GM19467 (cell line): ENCODE measurements at regions not wholly inside any gene's neighbourhood (a gene's known extent, or its start where the extent isn't known, plus 50 kb on each side); places are given as distances from the start of the nearest gene placed in this dataset.

ENCODE experiments used
- ATAC-seq: cut with Tn5 transposase; IDR thresholded peaks from one replicate; pipeline ENCODE4 v1.9.1; 2021; ENCODE audit warnings: mild to moderate bottlenecking, moderate library complexity; ENCODE audit not compliant: unreplicated experiment

- no peak for ATAC-seq
Measured at GRCh38 chr4:180491210-180491609, 1752.0 kb upstream of the TENM3 start.

DNA sequence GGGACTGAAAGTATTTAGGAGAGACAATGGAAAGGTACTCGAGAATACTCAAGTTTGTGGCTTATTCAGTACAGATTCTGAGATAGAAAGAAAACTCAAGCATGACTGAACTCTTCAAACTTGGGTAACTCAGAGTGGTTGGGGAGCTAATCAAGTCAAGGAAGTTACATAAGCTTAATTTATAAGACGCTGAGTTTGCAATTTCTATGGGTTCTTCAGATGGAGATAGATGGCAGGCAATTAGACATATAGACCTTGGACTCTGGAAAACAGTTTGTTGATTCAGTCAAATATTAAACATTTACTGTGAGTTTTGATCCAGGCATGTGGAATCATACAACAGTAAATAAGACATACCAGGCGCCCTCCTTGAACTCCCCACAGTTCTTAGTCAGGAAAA is 1749.9 kb upstream of the TENM3 start:
- no peak for ATAC-seq

- no peak for ATAC-seq
Measured at GRCh38 chr4:180500154-180500553, 1743.0 kb upstream of the TENM3 start.

GRCh38 chr4:180512801-180513475 is 1730.3 kb upstream of the TENM3 start:
- no peak for ATAC-seq

DNA sequence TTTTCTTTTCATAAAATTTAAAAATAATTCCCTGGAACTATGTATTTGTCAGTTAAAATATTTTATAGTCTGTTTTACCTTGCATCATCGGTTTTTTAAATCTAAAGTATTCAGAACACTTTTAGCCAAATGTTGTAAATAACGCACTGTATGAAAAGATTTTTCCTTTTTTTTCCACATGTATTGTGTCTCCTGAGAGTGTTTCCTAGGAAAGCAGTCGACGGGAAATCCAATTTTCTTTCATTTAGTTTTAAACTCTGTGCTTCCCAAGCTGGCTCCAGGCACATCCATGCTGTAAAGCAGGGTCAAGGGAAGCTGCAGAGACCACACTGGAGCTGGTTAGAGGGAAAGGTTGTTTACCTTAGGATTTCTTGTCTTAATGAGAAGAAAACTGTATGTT is 1724.3 kb upstream of the TENM3 start:
- ATAC-seq, result no peak

GRCh38 chr4:180521181-180521580 is 1722.0 kb upstream of the TENM3 start:
- ATAC-seq, result no peak

DNA sequence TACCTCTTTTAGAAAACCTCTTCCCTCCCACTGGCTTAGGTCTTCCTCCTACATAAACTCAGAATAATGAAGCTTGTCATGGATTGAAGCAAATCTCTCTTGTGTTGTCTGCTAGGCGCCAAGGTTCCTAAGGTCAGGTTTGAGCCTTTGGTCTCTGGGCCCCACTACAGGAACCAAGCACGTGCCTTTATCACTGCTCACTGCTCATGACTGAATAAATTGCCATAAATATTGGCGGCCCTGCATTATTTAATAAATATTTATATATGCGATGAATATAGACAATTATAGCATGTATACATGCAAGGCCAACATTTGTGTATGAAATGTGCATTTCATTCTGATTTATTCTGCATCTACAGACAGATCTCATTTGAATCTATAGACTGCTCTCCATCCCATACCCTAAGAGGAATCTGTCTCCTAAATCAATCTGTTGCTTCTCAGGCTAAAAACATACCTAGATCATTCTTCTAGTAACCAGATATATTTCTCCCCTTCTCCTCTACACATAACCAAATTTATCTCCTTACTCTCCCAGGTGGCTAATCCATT is 1717.6 kb upstream of the TENM3 start:
- no peak for ATAC-seq

- no peak for ATAC-seq
Measured at GRCh38 chr4:180528003-180528402, 1715.2 kb upstream of the TENM3 start.

DNA sequence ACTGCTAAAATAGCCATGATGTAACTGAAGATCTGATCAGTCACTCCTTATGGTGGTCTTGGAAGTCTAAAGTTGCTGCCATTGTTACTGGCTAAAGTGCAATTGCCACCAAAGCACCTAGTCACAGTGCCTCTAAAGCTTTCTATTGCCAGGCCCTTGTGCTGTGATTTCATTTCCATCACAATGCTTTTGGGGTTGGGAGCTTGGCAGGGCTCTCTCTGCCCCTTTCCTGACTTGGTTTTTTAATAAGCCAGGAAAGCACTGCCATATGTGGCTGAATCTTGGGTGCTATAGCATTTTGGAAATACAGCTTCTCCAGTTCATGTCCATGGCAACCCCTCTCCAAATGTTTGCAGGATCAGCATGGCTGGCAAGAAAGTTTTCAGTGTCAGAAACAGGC is 1712.4 kb upstream of the TENM3 start:
- no peak for ATAC-seq

- no peak for ATAC-seq
Measured at GRCh38 chr4:180532691-180533090, 1710.5 kb upstream of the TENM3 start.

GRCh38 chr4:180538384-180539057 is 1704.7 kb upstream of the TENM3 start:
- no peak for ATAC-seq

DNA sequence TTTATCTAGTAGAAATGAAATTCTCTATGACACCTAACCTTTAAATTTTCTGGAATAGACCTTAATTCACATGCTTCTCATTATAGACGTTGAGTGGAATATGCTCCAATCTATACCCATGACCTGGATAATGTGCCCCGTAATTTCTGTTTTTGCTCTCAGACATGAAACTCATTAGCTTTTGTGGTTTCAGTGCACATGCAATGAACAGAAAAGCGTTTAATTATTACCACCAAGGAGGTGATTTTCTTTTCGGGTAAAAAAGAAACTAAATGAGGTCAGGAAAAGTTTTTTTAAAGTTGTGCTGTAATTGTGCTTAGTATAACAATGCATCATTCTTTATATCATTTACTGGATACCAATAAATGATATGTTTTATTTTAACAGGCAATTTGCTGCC is 1703.9 kb upstream of the TENM3 start:
- no peak for ATAC-seq

DNA sequence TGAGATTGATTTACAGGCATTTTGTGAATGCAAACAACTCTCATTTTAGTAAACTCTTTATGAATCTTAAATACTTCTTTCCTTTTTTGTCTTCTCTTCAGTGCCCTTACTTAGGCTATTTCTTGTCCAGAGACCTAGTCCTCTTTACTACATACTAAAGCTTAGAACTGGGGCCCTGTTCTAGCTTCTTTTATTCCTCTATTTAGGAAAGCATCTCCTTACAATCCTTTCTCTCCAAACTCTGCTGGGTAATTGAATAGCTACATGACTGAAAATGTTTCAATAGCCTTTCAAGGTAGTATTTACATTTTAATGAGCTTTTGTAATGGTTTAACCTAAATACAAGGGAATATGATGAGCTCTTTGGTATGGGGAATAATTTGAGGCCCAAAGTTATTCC is 1701.5 kb upstream of the TENM3 start:
- no peak for ATAC-seq

DNA sequence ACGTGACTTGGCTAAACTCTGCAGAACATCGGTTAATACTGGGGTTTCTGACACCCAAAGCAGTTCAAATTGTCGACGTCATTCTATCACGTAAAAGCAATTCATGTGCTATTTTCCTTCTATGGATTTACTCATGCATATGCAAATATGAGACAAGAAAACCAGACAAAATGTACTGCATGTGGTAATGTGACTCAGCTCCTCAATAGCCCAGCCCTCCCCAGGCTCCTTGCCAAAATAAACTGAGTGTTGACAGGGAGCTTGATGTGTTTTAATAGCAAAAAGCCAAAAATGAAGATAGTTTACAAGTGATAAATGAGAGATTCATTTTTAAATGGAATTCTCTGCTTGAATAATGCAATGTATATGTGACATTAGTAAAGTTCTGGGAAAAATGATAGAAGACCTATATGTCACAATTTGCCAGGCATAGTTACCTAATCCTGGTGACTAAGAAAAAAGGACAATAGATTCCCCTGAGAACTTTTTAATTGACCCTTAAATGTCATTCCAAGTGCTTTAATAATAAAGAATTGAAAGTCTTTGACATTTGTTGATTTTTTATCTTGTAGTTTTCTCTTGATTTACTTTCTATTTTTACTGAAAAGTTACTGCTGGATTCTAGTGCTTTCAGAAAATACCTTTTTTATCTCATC is 1700.6 kb upstream of the TENM3 start:
- no peak for ATAC-seq

DNA sequence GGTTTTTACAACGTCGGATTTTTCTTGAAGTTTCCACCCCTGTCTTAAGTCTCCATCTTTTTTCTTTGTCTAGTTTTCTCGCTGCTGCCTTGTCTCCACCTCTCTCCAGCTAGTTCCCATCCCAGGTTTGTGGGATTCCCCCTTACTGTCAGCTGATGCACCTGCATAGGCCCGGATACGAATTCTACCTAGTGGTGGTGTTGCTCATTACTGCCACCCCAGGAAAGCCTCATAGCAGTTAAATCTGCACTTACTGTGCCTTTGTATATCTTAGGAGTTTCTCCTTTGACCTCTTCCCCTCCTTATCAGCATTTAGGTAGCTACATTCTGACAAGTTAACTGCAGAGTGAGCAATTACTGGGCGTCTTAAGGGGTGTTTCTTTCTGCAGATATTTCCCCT is 1693.1 kb upstream of the TENM3 start:
- ATAC-seq, result no peak

DNA sequence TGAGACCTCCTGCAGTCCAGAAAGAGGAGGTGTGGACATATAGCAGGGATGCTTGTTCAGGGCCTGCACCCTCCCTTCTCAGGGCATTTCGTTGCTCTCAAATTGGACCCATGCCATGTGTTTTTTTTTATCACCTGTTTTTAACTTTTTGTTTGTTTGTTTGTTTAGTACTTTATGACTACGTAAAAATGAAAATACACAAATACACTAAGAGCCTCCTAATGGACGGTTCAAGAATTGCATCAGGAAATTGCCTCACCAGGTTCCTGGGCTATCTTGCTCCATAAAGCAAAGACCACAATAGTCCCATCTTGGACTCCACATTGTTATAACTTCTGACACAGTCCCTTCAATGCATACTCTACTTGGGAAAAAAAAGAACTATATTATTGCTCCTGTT is 1685.9 kb upstream of the TENM3 start:
- no peak for ATAC-seq

- no peak for ATAC-seq
Measured at GRCh38 chr4:180557950-180558349, 1685.3 kb upstream of the TENM3 start.

- no peak for ATAC-seq
Measured at GRCh38 chr4:180558427-180558826, 1684.8 kb upstream of the TENM3 start.

- no peak for ATAC-seq
Measured at GRCh38 chr4:180560896-180561295, 1682.3 kb upstream of the TENM3 start.

GRCh38 chr4:180564026-180564425 is 1679.2 kb upstream of the TENM3 start:
- no peak for ATAC-seq

DNA sequence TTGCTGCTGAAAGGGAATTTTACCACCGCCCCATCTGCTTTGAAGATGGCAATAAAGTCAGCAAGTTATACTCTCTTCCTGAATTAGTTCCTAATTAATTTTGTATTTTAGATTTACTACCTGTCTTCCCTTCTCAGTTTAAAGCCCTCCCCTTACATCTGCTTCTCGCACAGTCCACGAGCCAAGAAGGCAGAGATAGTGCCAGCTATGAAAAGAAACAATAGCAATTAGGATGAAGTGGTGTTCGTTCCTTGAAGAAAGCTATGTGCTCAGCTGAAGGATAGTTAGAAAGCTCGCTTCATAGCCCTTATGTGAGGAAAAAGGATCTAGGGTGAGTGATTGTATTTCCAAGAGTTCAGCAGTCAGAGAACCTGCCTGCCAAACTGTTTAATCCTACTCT is 1678.8 kb upstream of the TENM3 start:
- no peak for ATAC-seq

DNA sequence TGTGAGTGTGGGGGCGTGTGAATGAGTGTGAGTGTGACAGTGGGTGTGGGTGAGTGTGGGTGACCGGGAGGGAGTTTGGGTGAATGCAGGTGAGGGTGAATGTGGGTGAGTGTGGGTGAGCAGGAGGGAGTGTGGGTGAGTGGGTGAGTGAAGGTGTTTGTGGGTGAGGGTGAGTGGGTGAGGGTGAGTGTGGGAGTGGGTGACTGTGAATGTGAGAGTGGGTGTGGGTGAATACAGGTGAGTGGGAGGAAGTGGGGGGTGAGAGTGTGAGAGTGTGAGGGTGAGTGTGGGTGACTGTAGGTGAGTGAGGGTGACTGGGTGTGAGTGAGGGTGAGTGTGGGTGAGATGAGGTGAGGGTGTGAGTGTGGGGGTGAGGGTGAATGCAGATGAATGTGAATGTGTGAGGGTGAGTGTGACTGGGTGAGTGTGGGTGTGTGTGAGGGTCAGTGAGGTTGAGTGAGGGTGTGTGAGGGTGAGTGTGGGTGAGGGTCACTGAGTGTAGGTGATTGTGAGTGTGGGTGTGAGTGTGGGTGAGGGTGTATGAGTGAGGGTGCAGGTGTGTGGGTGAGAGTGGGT is 1677.3 kb upstream of the TENM3 start:
- no peak for ATAC-seq
